ENCODE measurements at regions not wholly inside any gene's neighbourhood (a gene's known extent, or its start where the extent isn't known, plus 50 kb on each side); places are given as distances from the start of the nearest gene placed in this dataset.

- TF ChIP-seq CTCF (IDR thresholded peaks at IDR 0.05) (no peak), POLR2A (IDR thresholded peaks at IDR 0.05) (no peak)
Observed at GRCh38 chr15:54859982-54860381, 336.8 kb downstream of the RSL24D1 start.

Data from gastroesophageal sphincter (tissue), 3 donors.